ENCODE measurements at regions not wholly inside any gene's neighbourhood (a gene's known extent, or its start where the extent isn't known, plus 50 kb on each side); places are given as distances from the start of the nearest gene placed in this dataset.

DNA sequence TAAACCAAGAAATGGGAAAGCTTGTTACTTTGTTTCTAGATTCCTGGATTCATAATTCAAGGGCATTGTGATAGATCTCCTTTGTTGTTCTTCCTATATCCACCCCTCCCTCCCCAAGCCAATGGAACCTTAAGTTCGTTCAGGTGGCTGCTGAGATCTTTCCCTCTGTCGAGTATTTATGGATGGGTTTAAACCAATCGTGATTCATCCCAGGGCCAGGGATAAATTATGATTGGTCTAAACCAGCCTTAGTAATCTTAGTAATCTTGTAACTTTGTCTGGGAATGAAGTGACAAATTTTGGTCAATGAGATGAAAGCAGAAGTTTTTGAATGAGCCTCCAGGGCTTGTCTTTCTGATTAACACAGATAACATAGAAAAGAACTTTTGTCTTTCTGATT lies 56.1 kb upstream of the PCED1B start:
- Mint-ChIP-seq H3K27me3 (ENCODE audit: unreplicated experiment) (no peaks in the 10 kb centered on the region), H3K4me1 (ENCODE audit: low read depth, unreplicated experiment) (no peaks in the 10 kb centered on the region), H3K9me3 (ENCODE audit: unreplicated experiment) (no peaks in the 10 kb centered on the region), H3K4me3 (ENCODE audit: unreplicated experiment) (no peak overlapping the region), H3K27ac (ENCODE audit: unreplicated experiment) (no peak overlapping the region), H3K36me3 (ENCODE audit: unreplicated experiment) (no peaks in the 10 kb centered on the region)
- no peak for DNase-seq
- TF ChIP-seq, protein P1, sequence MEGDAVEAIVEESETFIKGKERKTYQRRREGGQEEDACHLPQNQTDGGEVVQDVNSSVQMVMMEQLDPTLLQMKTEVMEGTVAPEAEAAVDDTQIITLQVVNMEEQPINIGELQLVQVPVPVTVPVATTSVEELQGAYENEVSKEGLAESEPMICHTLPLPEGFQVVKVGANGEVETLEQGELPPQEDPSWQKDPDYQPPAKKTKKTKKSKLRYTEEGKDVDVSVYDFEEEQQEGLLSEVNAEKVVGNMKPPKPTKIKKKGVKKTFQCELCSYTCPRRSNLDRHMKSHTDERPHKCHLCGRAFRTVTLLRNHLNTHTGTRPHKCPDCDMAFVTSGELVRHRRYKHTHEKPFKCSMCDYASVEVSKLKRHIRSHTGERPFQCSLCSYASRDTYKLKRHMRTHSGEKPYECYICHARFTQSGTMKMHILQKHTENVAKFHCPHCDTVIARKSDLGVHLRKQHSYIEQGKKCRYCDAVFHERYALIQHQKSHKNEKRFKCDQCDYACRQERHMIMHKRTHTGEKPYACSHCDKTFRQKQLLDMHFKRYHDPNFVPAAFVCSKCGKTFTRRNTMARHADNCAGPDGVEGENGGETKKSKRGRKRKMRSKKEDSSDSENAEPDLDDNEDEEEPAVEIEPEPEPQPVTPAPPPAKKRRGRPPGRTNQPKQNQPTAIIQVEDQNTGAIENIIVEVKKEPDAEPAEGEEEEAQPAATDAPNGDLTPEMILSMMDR (IDR thresholded peaks at IDR 0.05; ENCODE audit: partially characterized antibody, unreplicated experiment) = no peak

DNA sequence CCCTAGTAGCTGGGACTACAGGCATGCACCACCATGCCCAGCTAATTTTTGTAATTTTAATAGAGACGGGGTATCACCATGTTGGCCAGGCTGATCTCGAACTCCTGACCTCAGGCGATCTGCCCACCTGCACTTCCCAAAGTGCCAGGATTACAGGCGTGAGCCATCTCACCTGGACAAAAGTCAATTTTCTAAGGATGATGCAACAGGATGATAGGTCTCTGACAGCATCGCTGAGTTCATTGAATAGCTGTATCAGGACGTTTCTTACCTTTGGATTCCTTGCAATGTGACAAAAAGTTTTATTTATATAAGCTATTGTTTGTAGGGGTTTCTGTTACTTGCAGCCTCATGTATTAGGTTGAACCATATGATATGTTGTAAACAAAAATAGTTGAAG lies 55.5 kb upstream of the PCED1B start:
- H3K27me3 Mint-ChIP-seq (ENCODE audit: unreplicated experiment) = no peaks in the 10 kb centered on the region
- no peak overlapping the region for H3K27ac Mint-ChIP-seq (ENCODE audit: unreplicated experiment)
- TF ChIP-seq, protein P1 (IDR thresholded peaks at IDR 0.05; ENCODE audit: partially characterized antibody, unreplicated experiment) = no peak
- H3K9me3 Mint-ChIP-seq (ENCODE audit: unreplicated experiment) = no peaks in the 10 kb centered on the region
- no peak for DNase-seq
- H3K4me3 Mint-ChIP-seq (ENCODE audit: unreplicated experiment) = no peak overlapping the region
- no peaks in the 10 kb centered on the region for H3K4me1 Mint-ChIP-seq (ENCODE audit: low read depth, unreplicated experiment)
- no peaks in the 10 kb centered on the region for H3K36me3 Mint-ChIP-seq (ENCODE audit: unreplicated experiment)

DNA sequence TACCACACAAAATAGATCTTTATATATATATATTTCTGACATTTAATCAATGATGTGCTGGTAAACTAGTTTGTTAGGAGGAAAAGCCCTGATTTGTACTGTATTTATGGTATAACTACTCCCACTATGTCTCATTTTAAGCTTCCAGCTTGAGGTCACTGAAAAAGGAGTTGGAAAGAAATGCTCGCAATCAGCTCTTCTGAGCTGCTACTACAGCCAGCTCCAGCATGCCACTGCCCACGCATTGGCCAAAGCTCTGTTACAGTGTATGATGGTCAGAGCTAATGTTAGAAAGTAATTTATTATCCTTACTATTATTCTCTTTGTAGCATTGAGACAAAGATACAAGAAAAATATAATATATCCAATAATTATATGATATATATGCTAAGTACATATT lies 55.0 kb upstream of the PCED1B start:
- TF ChIP-seq, protein P1 (IDR thresholded peaks at IDR 0.05; ENCODE audit: partially characterized antibody, unreplicated experiment) = no peak
- no peaks in the 10 kb centered on the region for H3K9me3 Mint-ChIP-seq (ENCODE audit: unreplicated experiment)
- H3K4me3 Mint-ChIP-seq (ENCODE audit: unreplicated experiment) = no peak overlapping the region
- no peak for DNase-seq
- no peaks in the 10 kb centered on the region for H3K36me3 Mint-ChIP-seq (ENCODE audit: unreplicated experiment)
- no peaks in the 10 kb centered on the region for H3K4me1 Mint-ChIP-seq (ENCODE audit: low read depth, unreplicated experiment)
- no peaks in the 10 kb centered on the region for H3K27me3 Mint-ChIP-seq (ENCODE audit: unreplicated experiment)
- no peak overlapping the region for H3K27ac Mint-ChIP-seq (ENCODE audit: unreplicated experiment)

DNA sequence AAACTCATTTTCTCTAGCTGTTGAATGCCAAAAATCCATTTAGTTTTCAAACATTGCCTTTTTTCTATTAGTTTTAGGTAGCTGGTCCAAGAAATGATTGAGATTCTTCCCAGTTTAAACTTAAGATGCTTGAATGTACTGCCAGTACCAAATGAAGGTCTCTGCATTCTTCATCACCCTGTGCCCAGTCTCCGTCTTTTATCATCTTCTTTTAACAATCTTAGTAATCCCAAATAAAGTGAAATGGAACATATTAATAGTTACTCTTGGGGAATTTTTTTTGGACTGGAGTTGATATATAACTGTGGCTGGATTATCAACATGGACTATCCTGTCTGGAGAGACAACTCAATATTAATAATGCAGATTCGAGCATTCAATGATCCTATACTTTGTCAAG lies 54.1 kb upstream of the PCED1B start:
- Mint-ChIP-seq H3K27me3 (ENCODE audit: unreplicated experiment) (no peaks in the 10 kb centered on the region), H3K4me1 (ENCODE audit: low read depth, unreplicated experiment) (no peaks in the 10 kb centered on the region), H3K9me3 (ENCODE audit: unreplicated experiment) (no peaks in the 10 kb centered on the region), H3K36me3 (ENCODE audit: unreplicated experiment) (no peaks in the 10 kb centered on the region), H3K27ac (ENCODE audit: unreplicated experiment) (no peak overlapping the region), H3K4me3 (ENCODE audit: unreplicated experiment) (no peak overlapping the region)
- TF ChIP-seq, protein P1 (IDR thresholded peaks at IDR 0.05; ENCODE audit: partially characterized antibody, unreplicated experiment) = no peak
- DNase-seq = no peak

DNA sequence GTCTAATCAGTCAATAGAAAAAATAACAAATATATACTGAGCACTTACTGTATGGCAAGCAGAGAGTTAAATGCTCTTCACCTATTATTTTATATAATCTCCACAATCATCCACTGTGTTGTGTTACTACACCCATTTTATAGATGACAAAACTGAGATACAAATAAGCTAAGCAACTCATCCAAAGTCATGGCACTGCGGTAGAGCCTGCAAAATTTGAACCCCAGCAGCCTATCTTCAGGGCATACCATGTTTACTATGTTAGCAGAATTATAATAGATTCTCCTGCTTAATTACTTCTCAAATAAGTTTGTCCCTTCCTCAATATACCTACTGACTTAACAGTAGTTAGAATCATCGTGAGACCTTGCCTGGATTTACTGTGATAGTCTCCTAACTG lies 53.6 kb upstream of the PCED1B start:
- Mint-ChIP-seq H3K27me3 (ENCODE audit: unreplicated experiment) (no peaks in the 10 kb centered on the region), H3K27ac (ENCODE audit: unreplicated experiment) (no peak overlapping the region), H3K9me3 (ENCODE audit: unreplicated experiment) (no peaks in the 10 kb centered on the region)

More for the DNA sequence above, 53.6 kb upstream of the PCED1B start:
- no peaks in the 10 kb centered on the region for H3K4me1 Mint-ChIP-seq (ENCODE audit: low read depth, unreplicated experiment)
- no peaks in the 10 kb centered on the region for H3K36me3 Mint-ChIP-seq (ENCODE audit: unreplicated experiment)
- TF ChIP-seq, protein P1 (IDR thresholded peaks at IDR 0.05; ENCODE audit: partially characterized antibody, unreplicated experiment) = no peak
- no peak overlapping the region for H3K4me3 Mint-ChIP-seq (ENCODE audit: unreplicated experiment)
- no peak for DNase-seq

Data from glutamatergic neuron (in vitro differentiated cells).